HCT116 (cell line): ENCODE measurements at regions not wholly inside any gene's neighbourhood (a gene's known extent, or its start where the extent isn't known, plus 50 kb on each side); places are given as distances from the start of the nearest gene placed in this dataset.

Experiments
- ATAC-seq: fragments of 200-7000 bp; cut with Tn5 transposase; 2 replicates; pipeline ENCODE4 v1.9.1; 2020; ENCODE audit warnings: mild to moderate bottlenecking, moderate library complexity
- BruUV-seq: library from RNA; stranded (reverse); fragments of 400-500 nt; replicated peaks from 2 replicates; lab custom pipeline; 2021; lab: Mats Ljungman, UMichigan
- CTCF ChIA-PET: fragments of 300-600 bp; sonication (Branson Sonifier 250); formaldehyde crosslinking; loops from one replicate; lab custom pipeline; 2021; ENCODE audit warnings: antibody characterized with exemption; lab: Charles Lee
- POLR2A ChIA-PET: fragments of 300-600, 350-600 bp; sonication (Branson Sonifier 250); formaldehyde crosslinking; loops from one replicate; lab custom pipeline; 2021; ENCODE audit warnings: antibody characterized with exemption; lab: Charles Lee
- RAD21 ChIA-PET, 2 experiments: fragments of 300-600 bp; sonication (Branson Sonifier 250); formaldehyde crosslinking; loops; one replicate each; lab custom pipeline; 2023; ENCODE audit warnings: low total read pairs in 2 of 2; ENCODE audit not compliant: uncharacterized antibody in 2 of 2, unreplicated experiment in 2 of 2, low non-redundant PET in 1 of 2; lab: Charles Lee
- DNase-seq: peaks from one replicate; pipeline ENCODE4 v3.0.0-alpha.2; 2010; ENCODE audit warnings: low read depth, low spot score
- H2AFZ ChIP-seq: fragments of 200-600 bp; shearing (Covaris generic), sonication (generic); 2 replicates; pipeline ENCODE4 v1.6.1; 2017; ENCODE audit warnings: low read depth, mixed run types, mixed read lengths, antibody characterized with exemption, low read length; ENCODE audit not compliant: poor library complexity, severe bottlenecking
- H3K27ac ChIP-seq: 2 replicates; pipeline ENCODE4 v1.5.1; 2012; ENCODE audit warnings: low read depth, low read length
- H3K27me3 ChIP-seq: fragments of 200-600 bp; sonication (generic); 2 replicates; pipeline ENCODE4 v1.6.1; 2016; ENCODE audit warnings: mixed run types, low read length, mixed read lengths; ENCODE audit not compliant: insufficient read depth
- H3K36me3 ChIP-seq, 2 experiments: fragments of 200-500 bp in 1 of 2; fragments of 200-600 bp in 1 of 2; sonication (Bioruptor generic) in 1 of 2; sonication (generic) in 1 of 2; 2 replicates each; pipeline versions ENCODE4 v1.5.1 to v1.6.1; 2014 to 2016; ENCODE audit warnings: low read length in 2 of 2, inconsistent platforms in 1 of 2, mixed read lengths in 1 of 2, mixed run types in 1 of 2; ENCODE audit not compliant: insufficient read depth in 2 of 2, control insufficient read depth in 1 of 2
- H3K4me1 ChIP-seq, 2 experiments: fragments of 200-600 bp in 1 of 2; sonication (generic) in 1 of 2; 2 replicates each; pipeline versions ENCODE4 v1.5.1 to v1.6.1; 2012 to 2017; ENCODE audit warnings: low read length in 2 of 2, inconsistent platforms in 1 of 2, mild to moderate bottlenecking in 1 of 2, mixed read lengths in 1 of 2, mixed run types in 1 of 2, moderate library complexity in 1 of 2; ENCODE audit not compliant: insufficient read depth in 2 of 2, control insufficient read depth in 1 of 2
- H3K4me2 ChIP-seq: fragments of 200-600 bp; sonication (generic); 2 replicates; pipeline ENCODE4 v1.6.1; 2017; ENCODE audit warnings: mixed run types, low read length, mixed read lengths
- H3K4me3 ChIP-seq, 2 experiments: fragments of 200-600 bp in 1 of 2; sonication (generic) in 1 of 2; replicated peaks in 1 of 2; 2 replicates each; pipeline ENCODE4 v1.5.1; 2011 to 2016; ENCODE audit warnings: low read length in 2 of 2, control low read depth in 1 of 2, low read depth in 1 of 2, mild to moderate bottlenecking in 1 of 2, mixed read lengths in 1 of 2, mixed run types in 1 of 2
- H3K79me2 ChIP-seq: fragments of 200-600 bp; sonication (generic); 2 replicates; pipeline ENCODE4 v1.6.1; 2017; ENCODE audit warnings: mild to moderate bottlenecking, mixed run types, low read length, moderate library complexity, mixed read lengths; ENCODE audit not compliant: insufficient read depth
- H3K9ac ChIP-seq: fragments of 200-600 bp; sonication (generic); 2 replicates; pipeline ENCODE4 v1.6.1; 2016; ENCODE audit warnings: low read length, mixed read lengths
- H3K9me2 ChIP-seq: fragments of 200-600 bp; sonication (generic), shearing (Covaris generic); 2 replicates; pipeline ENCODE4 v1.6.1; 2017; ENCODE audit warnings: mixed run types, mild to moderate bottlenecking, moderate library complexity; ENCODE audit not compliant: insufficient read depth
- H3K9me3 ChIP-seq, 2 experiments: fragments of 200-500 bp in 1 of 2; fragments of 200-600 bp in 1 of 2; sonication (Bioruptor generic) in 1 of 2; sonication (generic) in 1 of 2; 2 replicates each; pipeline ENCODE4 v1.6.1; 2014 to 2017; ENCODE audit warnings: low read length in 2 of 2, mixed read lengths in 2 of 2, inconsistent platforms in 1 of 2, low read depth in 1 of 2, mild to moderate bottlenecking in 1 of 2, mixed run types in 1 of 2, moderate library complexity in 1 of 2; ENCODE audit not compliant: control insufficient read depth in 1 of 2, insufficient read depth in 1 of 2
- H4K20me1 ChIP-seq: fragments of 200-600 bp; sonication (generic), shearing (Covaris generic); 2 replicates; pipeline ENCODE4 v1.6.1; 2017; ENCODE audit warnings: mixed run types, mild to moderate bottlenecking, moderate library complexity; ENCODE audit not compliant: insufficient read depth
- ATF3 ChIP-seq: IDR thresholded peaks from 2 replicates; pipeline ENCODE4 v1.6.1; 2012
- CBX3 ChIP-seq: IDR thresholded peaks from 2 replicates; pipeline ENCODE4 v1.6.1; 2012; ENCODE audit warnings: low read depth
- CEBPB ChIP-seq: IDR thresholded peaks from 2 replicates; pipeline ENCODE4 v1.6.1; 2012; ENCODE audit warnings: low read depth
- EGR1 ChIP-seq: IDR thresholded peaks from 2 replicates; pipeline ENCODE4 v1.6.1; 2012; ENCODE audit warnings: low read depth
- ELF1 ChIP-seq: IDR thresholded peaks from 2 replicates; pipeline ENCODE4 v1.6.1; 2012; ENCODE audit warnings: low read depth, borderline replicate concordance
- EZH2 ChIP-seq: fragments of 200-600 bp; sonication (generic); IDR thresholded peaks from 2 replicates; pipeline ENCODE4 v1.6.1; 2017; ENCODE audit warnings: antibody characterized with exemption, mixed run types
- JUND ChIP-seq: IDR thresholded peaks from 2 replicates; pipeline ENCODE4 v1.6.1; 2012
- MAX ChIP-seq: IDR thresholded peaks from 2 replicates; pipeline ENCODE4 v1.6.1; 2012
- POLR2AphosphoS5 ChIP-seq: IDR thresholded peaks from 2 replicates; pipeline ENCODE4 v1.6.1; 2011; ENCODE audit warnings: mild to moderate bottlenecking, low read depth, low read length, moderate library complexity
- SP1 ChIP-seq: IDR thresholded peaks from 2 replicates; pipeline ENCODE4 v1.6.1; 2012; ENCODE audit warnings: low read depth
- ZBTB33 ChIP-seq: IDR thresholded peaks from 2 replicates; pipeline ENCODE4 v1.6.1; 2011; ENCODE audit warnings: mild to moderate bottlenecking, low read length, moderate library complexity; ENCODE audit not compliant: insufficient replicate concordance; ENCODE audit errors: extremely low read depth
- ZFX ChIP-seq: fragments of 450-650 bp; IDR thresholded peaks from 2 replicates; pipeline ENCODE4 v1.6.1; 2017
- ZNF274 ChIP-seq: fragments of 200-500 bp; sonication (Bioruptor generic); IDR thresholded peaks from 2 replicates; pipeline ENCODE4 v1.6.1; 2014; ENCODE audit warnings: mild to moderate bottlenecking, low read depth, low read length, inconsistent platforms
- intact Hi-C: fragments of 100-400 bp; cut with micrococcal nuclease; formaldehyde crosslinking; loops from 2 replicates; pipeline ENCODE4 v1.10.0; 2022

DNA sequence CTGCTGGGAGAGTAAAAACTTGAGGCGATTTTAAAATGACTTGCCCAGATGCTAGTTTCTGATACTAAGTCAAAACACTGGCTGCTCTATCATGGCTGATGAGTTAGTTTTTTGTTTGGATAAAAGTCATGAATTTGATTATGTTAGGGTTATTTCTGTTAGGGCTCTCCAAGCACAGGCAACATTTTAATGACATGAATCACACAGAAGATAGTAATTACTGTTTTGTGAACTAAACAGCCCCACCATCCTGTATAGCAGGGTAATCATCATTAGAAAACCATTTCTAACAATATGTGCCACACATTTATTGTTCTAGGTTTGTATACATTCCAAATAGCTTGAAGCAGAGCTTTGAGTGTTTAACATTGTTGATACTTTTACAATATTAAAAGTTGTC, 750.3 kb downstream of the ANKRD7 start:
- intact Hi-C loops: no loop called here
- no peak overlapping the region for H3K27ac ChIP-seq
- H2AFZ ChIP-seq: no peak overlapping the region
- no TSS peak for BruUV-seq
- no peaks in the 10 kb centered on the region for H3K36me3 ChIP-seq
- peaks cover 5% of the 10 kb centered on the region; the same call in 1 of the 2 replicates for H3K9me2 ChIP-seq
- no peaks in the 10 kb centered on the region for H3K79me2 ChIP-seq
- POLR2A ChIA-PET: no interaction called here
- ATAC-seq (no peak), DNase-seq (no peak)
- RAD21 ChIA-PET: no interaction called here
- no peak overlapping the region for H3K9ac ChIP-seq
- CTCF ChIA-PET: no interaction called here
- H3K27me3 ChIP-seq: no peaks in the 10 kb centered on the region
- no peaks in the 10 kb centered on the region for H3K4me1 ChIP-seq
- TF ChIP-seq POLR2AphosphoS5 (no peak), ELF1 (no peak), ZBTB33 (no peak), EGR1 (no peak), ZFX (no peak)
- no peaks in the 10 kb centered on the region for H3K9me3 ChIP-seq
- H4K20me1 ChIP-seq: no peaks in the 10 kb centered on the region
- no peak overlapping the region for H3K4me2 ChIP-seq
- no peak overlapping the region for H3K4me3 ChIP-seq

GRCh38 chr7:118995350-118995749, 770.8 kb downstream of the ANKRD7 start:
- POLR2A ChIA-PET: no interaction called here
- H4K20me1 ChIP-seq: no peaks in the 10 kb centered on the region
- RAD21 ChIA-PET: no interaction called here
- no peaks in the 10 kb centered on the region for H3K79me2 ChIP-seq
- BruUV-seq: no TSS peak
- H3K9me3 ChIP-seq: no peaks in the 10 kb centered on the region
- H3K4me1 ChIP-seq: no peaks in the 10 kb centered on the region
- intact Hi-C loops: no loop called here
- H3K9me2 ChIP-seq: no peaks in the 10 kb centered on the region
- H2AFZ ChIP-seq: no peak overlapping the region
- no peak overlapping the region for H3K27ac ChIP-seq
- no peaks in the 10 kb centered on the region for H3K36me3 ChIP-seq
- H3K27me3 ChIP-seq: no peaks in the 10 kb centered on the region
- H3K4me2 ChIP-seq: no peak overlapping the region
- no peak overlapping the region for H3K9ac ChIP-seq
- DNase-seq (no peak), ATAC-seq (no peak)
- CTCF ChIA-PET: no interaction called here
- H3K4me3 ChIP-seq: no peak overlapping the region
- no peak for TF ChIP-seq CBX3
- TF ChIP-seq MAX: no peak
- no peak for TF ChIP-seq ATF3
- no peak for TF ChIP-seq JUND
- TF ChIP-seq ZNF274: no peak
- TF ChIP-seq ZBTB33: no peak
- no peak for TF ChIP-seq POLR2AphosphoS5
- TF ChIP-seq EZH2: no peak
- TF ChIP-seq SP1: no peak
- TF ChIP-seq CEBPB: no peak
